DND-41 (cell line): ENCODE measurements at regions not wholly inside any gene's neighbourhood (a gene's known extent, or its start where the extent isn't known, plus 50 kb on each side); places are given as distances from the start of the nearest gene placed in this dataset.

Source experiments
- EZH2 ChIP-seq: IDR thresholded peaks from 3 replicates; pipeline ENCODE4 v1.6.1; 2012; ENCODE audit warnings: borderline replicate concordance, low read depth, mild to moderate bottlenecking, moderate library complexity, low read length, inconsistent platforms; ENCODE audit not compliant: severe bottlenecking
- TF ChIP-seq, protein P1 (sequence below): IDR thresholded peaks from 2 replicates; pipeline ENCODE4 v1.5.1; 2012; ENCODE audit warnings: borderline replicate concordance, low read length, moderate library complexity, mild to moderate bottlenecking; ENCODE audit not compliant: poor library complexity, severe bottlenecking; ENCODE audit errors: extremely low read depth

DNA sequence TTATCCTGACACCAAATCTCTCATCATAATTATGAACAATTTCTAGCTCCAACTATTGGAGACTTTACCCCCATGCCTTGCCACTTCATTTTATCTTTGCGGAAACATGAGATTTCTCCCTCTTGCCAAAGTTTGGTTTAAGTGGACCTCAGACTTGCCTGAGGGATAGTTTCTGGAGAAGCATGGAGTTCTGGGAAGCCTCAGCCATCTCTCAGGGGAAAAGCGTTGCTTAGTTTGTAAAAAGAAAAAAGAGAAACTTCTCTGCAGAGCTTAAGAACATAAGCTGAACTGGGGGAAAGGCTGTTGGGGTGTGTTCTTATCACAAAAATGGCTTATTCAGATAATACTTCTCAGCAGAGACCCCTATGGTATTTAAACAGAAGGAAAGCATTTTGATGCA lies 347.4 kb upstream of the ADAMTS9 start:
- TF ChIP-seq, protein P1, sequence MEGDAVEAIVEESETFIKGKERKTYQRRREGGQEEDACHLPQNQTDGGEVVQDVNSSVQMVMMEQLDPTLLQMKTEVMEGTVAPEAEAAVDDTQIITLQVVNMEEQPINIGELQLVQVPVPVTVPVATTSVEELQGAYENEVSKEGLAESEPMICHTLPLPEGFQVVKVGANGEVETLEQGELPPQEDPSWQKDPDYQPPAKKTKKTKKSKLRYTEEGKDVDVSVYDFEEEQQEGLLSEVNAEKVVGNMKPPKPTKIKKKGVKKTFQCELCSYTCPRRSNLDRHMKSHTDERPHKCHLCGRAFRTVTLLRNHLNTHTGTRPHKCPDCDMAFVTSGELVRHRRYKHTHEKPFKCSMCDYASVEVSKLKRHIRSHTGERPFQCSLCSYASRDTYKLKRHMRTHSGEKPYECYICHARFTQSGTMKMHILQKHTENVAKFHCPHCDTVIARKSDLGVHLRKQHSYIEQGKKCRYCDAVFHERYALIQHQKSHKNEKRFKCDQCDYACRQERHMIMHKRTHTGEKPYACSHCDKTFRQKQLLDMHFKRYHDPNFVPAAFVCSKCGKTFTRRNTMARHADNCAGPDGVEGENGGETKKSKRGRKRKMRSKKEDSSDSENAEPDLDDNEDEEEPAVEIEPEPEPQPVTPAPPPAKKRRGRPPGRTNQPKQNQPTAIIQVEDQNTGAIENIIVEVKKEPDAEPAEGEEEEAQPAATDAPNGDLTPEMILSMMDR, result no peak
- no peak for TF ChIP-seq EZH2
